D341Med (cell line): ENCODE measurements at regions not wholly inside any gene's neighbourhood (a gene's known extent, or its start where the extent isn't known, plus 50 kb on each side); places are given as distances from the start of the nearest gene placed in this dataset.

Experiments used
- DNase-seq: peaks from one replicate; pipeline ENCODE4 v3.0.0; 2012; ENCODE audit warnings: low spot score

DNA sequence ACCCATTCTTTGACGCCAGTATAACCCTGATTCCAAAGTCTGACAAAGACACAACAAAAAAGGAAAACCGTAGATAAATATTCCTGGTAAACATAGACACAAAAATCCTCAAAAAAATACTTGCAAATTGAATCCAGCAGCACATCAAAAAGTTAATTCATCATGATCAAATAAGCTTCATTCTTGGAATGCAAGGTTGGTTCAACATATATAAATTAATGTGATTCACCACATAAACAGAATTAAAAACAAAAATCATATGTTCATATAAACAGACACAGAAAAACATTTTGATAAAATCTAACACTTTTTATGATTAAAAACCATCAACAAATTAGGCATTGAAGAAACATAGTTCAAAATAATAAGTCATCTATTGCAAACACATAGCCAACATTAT lies 324.2 kb upstream of the TRPC7 start:
- no peak for DNase-seq

DNA sequence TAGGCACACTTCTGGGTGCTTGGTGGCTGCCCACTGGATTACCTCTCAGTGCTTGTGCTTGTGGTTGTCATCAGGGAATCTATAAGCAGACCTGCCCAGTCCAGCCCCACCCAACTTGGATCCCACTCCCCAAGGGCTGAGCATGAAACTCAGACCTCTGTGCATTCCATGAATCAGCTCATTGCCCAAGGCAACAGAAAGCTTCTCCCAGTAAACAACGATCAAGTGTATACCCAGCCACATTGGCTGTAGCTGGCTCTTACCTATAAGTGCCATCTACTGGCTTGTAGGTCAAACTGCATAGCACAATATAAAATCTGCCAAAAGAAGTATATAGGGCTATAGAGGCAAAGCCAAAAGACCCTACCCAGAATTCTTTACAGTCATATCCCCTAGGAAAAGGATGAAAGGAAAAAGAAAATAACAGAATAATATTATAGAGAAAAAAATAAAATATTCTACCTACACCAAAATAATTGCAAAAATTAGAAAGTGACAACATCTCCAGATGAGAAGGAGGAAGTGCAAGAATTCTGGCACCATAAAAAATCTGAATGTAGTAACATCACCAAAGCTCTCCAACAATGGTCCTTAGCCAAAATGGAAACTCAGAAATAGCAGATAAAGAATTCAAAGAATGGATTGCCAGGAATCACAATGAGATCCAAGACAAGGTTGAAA lies 321.0 kb upstream of the TRPC7 start:
- DNase-seq, result peak; percentile 54

GRCh38 chr5:136682986-136683385 lies 317.6 kb upstream of the TRPC7 start:
- no peak for DNase-seq

- DNase-seq, result no peak
Measured at GRCh38 chr5:136679233-136679632, 313.9 kb upstream of the TRPC7 start.

DNA sequence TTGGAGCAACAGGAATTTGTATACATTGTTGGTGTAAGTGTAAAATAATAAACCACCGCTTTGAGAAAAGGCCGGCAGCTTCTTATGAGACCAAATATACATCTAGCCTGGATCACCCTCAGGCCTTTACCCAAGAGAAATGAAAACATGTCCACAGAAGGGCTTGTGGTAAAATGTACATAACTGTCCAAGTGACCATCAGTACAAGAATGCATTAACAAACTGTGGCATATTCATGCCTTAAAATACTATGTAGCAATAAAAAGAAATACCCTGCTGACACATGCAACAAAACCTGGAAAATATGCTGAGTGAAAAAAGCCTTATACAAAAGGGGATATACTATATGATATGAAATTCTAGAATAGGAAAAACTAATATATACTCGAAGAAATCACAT lies 311.9 kb upstream of the TRPC7 start:
- no peak for DNase-seq

DNA sequence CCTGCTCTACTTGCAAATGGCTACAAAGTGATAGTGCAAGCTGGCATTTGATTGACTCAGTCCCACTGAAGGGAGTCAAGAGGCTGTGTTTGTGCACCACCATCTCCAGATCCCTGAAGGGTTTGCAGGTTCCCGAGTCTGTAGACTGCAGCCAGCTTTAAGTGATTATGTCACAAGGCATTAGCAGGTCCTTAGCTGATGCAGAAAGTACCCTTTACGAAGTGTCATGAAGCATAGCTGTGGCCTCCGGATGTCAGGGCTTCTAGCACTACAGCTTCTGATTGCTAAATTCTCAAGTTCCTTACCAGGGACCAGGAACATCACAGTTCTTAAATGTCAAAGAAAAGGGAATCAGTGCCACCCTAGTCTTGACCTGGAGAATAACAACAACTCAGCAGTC lies 311.3 kb upstream of the TRPC7 start:
- DNase-seq, result no peak

- DNase-seq, result no peak
Measured at GRCh38 chr5:136675769-136676168, 310.4 kb upstream of the TRPC7 start.

DNA sequence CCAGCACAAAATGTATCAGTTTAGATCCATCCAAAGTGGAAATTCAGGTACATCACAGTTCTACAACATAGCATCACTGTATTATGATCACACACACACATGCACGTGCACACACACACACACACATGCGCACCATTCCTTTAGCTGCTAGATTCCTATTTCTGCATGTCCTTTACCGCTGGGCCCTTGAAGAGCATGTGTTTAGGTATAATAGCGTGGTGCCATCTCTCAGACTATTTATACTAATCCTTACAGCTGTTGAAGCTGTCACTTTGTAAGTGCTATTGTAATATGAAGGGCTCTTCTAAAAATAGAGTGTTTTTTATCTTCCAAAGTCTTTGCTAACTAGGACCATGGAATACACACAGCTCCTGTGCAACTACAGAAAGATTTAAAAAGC lies 308.8 kb upstream of the TRPC7 start:
- DNase-seq, result no peak

GRCh38 chr5:136667789-136668188 lies 302.4 kb upstream of the TRPC7 start:
- no peak for DNase-seq

DNA sequence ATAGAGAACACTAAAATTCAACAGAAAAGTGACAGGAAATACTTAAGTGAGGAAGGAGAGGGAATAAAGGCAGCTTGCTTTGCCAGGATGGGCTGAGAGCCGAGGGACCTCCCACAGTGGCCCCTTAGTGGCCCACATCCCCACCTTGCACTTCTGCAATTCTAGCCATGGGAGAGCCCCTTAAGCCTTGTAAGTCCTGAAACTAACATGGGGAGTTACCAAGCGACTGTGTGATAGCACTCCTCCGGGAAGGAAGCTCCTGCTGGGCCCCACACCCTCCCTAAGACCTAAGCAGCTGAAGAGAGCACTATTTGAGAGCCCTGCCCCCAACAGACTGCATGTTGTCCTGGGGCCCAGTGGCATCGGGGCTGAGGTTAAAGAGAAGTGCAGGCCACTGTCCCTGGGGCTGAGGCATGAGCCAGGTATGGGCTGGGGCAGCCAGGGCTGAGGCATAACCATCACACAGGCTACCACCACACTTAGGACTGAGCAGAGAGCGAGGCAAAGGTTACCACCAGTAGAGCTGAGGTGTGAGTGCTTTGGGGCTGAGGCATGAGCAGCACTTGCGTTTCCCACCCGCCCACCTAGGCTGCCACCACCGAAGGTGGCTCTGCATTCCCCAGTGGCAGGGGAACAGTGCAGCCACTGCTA lies 301.8 kb upstream of the TRPC7 start:
- DNase-seq, result no peak

DNA sequence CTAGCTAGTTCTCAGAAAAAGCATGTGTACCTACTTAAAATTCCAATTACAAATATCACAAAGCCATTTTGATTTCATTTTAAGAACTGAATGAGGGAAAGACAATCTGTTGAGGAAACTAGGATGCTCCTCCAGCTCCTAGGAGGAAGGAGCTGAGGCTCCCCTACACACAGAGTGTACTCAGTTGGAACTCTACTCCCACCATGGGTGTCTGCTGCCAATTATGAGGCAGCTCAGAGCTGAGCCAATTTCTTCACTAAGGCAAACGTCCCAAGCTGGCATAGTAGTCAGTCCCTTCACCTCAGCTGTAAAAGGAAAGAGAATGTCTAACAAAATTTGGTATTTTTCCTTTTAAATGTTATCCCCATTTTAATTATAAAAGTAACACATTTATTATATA lies 300.0 kb upstream of the TRPC7 start:
- DNase-seq, result no peak

DNA sequence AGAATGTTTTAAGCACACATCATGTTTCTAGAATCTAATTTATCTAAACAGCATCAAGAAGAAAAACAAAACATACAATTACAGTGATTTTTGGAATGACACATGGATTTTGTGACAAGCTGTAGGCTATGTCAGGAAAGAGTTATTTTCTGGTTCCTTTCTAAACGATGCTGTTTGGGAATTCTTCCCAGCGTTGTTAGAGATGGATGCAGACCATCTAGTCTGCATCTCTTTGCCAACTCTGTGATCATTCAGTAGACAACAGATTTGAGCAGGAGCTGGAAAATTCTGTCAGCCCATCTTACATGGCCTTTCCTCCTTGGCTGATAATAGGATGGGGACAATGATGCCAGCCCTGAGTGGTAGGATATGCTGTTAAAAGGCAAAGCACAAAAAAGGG lies 295.7 kb upstream of the TRPC7 start:
- no peak for DNase-seq

DNA sequence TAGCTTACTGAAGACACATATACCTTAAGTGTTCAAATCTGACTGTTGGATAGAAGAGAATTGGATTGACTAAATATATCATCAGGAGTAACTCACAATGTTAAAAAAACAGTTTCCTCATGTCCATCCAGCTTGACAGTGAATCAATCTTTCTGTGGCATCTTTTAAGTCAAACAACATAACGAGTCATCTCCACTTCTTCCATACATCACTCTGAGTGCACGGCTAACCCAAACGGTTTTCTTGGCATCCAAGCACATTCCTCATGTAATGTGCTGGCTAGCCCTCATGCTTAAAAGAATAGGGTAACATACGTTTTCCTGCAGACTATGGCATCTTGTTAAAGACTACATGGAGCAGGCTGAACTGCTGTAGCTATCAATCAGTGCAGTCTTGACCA lies 291.5 kb upstream of the TRPC7 start:
- no peak for DNase-seq

DNA sequence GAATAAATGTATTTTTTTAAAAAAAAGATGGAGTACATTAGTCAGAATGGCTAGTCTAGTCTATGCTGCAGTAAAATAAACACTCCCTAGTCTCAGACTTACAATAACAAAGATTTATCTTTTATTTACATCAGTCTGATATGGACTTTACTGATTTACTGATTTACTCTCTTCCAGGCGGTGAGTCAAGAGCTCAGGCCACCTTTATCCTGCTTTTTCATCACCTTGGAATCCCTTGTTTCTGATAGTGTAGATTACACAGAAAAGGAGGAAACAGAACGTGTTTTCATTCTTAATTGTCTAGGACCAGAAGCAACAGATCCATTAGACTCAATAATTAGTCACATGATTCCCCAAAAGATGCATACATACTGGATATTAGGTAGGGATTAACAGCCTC lies 290.1 kb upstream of the TRPC7 start:
- no peak for DNase-seq

- no peak for DNase-seq
Measured at GRCh38 chr5:136646915-136647314, 281.6 kb upstream of the TRPC7 start.

- DNase-seq, result no peak
Measured at GRCh38 chr5:136642976-136643375, 277.6 kb upstream of the TRPC7 start.

DNA sequence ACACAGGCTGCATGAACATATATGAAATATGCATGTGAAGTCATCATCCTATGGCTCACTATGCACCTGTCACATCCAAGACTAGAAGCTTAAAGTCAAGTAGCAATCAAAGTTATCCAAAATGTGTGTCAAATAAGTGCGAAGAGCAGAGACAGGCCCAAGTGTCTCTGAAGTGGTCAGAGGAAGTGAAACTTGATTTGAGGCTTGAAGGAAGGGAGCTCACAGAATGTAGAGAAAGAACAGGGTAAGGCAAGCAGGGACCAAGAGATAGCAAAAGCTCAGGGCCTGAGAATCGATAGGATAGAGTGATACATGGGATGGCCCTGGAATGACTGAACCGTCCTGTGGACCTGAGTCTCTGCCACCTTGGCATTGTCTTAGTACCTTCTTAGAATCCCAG lies 274.3 kb upstream of the TRPC7 start:
- no peak for DNase-seq

GRCh38 chr5:136638084-136638483 lies 272.7 kb upstream of the TRPC7 start:
- DNase-seq, result no peak

DNA sequence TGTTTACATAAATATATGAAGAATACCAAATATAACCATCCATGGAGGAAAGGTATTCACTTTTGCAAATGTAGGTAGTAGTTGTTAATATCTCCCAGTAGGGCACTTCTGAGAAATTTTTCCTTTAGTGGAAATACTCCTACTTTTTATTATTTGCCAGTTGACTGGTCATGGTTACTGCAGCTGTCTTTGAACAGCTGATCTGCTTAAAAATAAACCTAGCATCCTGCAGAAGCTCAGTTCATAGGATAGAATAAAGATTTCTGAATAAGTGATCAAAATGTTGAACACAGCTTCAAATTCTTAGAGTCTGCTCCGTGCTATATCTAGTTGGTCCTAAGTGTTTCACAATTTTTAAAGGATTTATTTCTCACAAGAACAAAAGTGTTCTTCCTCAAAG lies 270.7 kb upstream of the TRPC7 start:
- no peak for DNase-seq

DNA sequence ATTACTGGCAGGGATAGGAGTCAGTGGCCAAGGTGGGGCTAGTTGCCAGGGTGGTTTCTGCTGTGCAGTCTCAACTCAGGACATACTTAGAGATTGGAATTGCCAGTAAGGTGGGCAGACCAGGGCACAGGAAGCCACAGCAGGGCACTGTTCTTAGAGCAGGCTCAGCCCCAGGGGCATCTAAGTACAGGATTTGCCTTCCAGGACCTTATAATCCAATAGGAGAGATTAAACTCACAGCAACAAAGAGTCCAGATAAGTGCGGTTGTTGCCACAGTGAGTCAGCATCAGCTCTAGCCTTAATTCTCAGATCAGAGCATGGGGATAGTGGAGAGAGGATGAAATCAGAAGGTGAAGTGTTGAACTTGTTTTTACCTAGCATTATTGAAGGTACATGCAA lies 265.8 kb upstream of the TRPC7 start:
- peak; percentile 49 for DNase-seq

GRCh38 chr5:136629125-136629792 lies 263.9 kb upstream of the TRPC7 start:
- DNase-seq, result peak; percentile 24

GRCh38 chr5:136626531-136626930 lies 261.2 kb upstream of the TRPC7 start:
- DNase-seq, result no peak

GRCh38 chr5:136622747-136623146 lies 257.4 kb upstream of the TRPC7 start:
- no peak for DNase-seq

GRCh38 chr5:136621743-136622142 lies 256.4 kb upstream of the TRPC7 start:
- DNase-seq, result no peak
